Esophagus squamous epithelium (tissue), 5 donors: ENCODE measurements at regions not wholly inside any gene's neighbourhood (a gene's known extent, or its start where the extent isn't known, plus 50 kb on each side); places are given as distances from the start of the nearest gene placed in this dataset.
"Not testable (repeated sequence)": the region's sequence is repeated elsewhere in the genome, so short reads cannot be mapped to it uniquely, and the experiment has no call there.

Source experiments
- DNase-seq: peaks from one replicate; lab custom pipeline; 2025; lab: John Stamatoyannopoulos, UW
- H3K27ac ChIP-seq, 4 donors: fragments of 200-600 bp; sonication (generic); one replicate each; pipeline ENCODE4 v1.5.1; 2016 to 2019; ENCODE audit warnings: mild to moderate bottlenecking in 1 of 4
- H3K27me3 ChIP-seq, 4 donors: fragments of 200-600 bp; sonication (generic); 1 replicate in 3 of 4; 2 replicates in 1 of 4; pipeline versions ENCODE4 v1.5.1 to v1.6.0; 2017 to 2021; ENCODE audit warnings: antibody characterized with exemption in 1 of 4
- H3K36me3 ChIP-seq, 3 donors: fragments of 200-600 bp; sonication (generic); one replicate each; pipeline ENCODE4 v1.5.1; 2016 to 2019
- H3K4me1 ChIP-seq, 3 donors: fragments of 200-600 bp; sonication (generic); one replicate each; pipeline ENCODE4 v1.5.1; 2017 to 2019
- H3K4me3 ChIP-seq, 4 donors: fragments of 200-600 bp; sonication (generic); 1 replicate in 3 of 4; 2 replicates in 1 of 4; pipeline ENCODE4 v1.5.1; 2016 to 2019; ENCODE audit warnings: mild to moderate bottlenecking in 2 of 4, moderate library complexity in 1 of 4
- H3K9me3 ChIP-seq, 3 donors: fragments of 200-600 bp; sonication (generic); one replicate each; pipeline ENCODE4 v1.5.1; 2016 to 2019
- POLR2A ChIP-seq, 4 donors: fragments of 450-650 bp; IDR thresholded peaks; one replicate each; pipeline ENCODE4 v1.6.1; 2017; ENCODE audit warnings: antibody characterized with exemption in 4 of 4, mild to moderate bottlenecking in 4 of 4, moderate library complexity in 3 of 4
- WGBS, 2 donors: methylation state at CpG; one replicate each; pipeline ENCODE4 v1.1.5; 2018; 5-methylcytosine and 5-hydroxymethylcytosine counted together
- intact Hi-C: fragments of 100-400 bp; cut with DNase I; formaldehyde crosslinking; loops from one replicate; pipeline ENCODE4 v1.15.0; 2022
- TF ChIP-seq, protein P1 (sequence below), 6 experiments: fragments of 450-650 bp in 4 of 6; fragments of 200-600 bp in 2 of 6; sonication (generic) in 2 of 6; IDR thresholded peaks; one replicate each; pipeline ENCODE4 v1.5.1; 2016 to 2019; ENCODE audit warnings: antibody characterized with exemption in 6 of 6, mild to moderate bottlenecking in 4 of 6, moderate library complexity in 4 of 6
- donor health status: DM: yes; HTN: yes; CAD: no.

GRCh38 chr4:112952313-112952700 lies 97.1 kb upstream of the ANK2 start:
- Histone ChIP-seq H3K27ac (no peak overlapping the region), H3K27me3 (no peaks in the 10 kb centered on the region), H3K4me3 (no peak overlapping the region), H3K36me3 (no peaks in the 10 kb centered on the region), H3K9me3 (no peaks in the 10 kb centered on the region), H3K4me1 (no peaks in the 10 kb centered on the region)
- TF ChIP-seq, protein P1, sequence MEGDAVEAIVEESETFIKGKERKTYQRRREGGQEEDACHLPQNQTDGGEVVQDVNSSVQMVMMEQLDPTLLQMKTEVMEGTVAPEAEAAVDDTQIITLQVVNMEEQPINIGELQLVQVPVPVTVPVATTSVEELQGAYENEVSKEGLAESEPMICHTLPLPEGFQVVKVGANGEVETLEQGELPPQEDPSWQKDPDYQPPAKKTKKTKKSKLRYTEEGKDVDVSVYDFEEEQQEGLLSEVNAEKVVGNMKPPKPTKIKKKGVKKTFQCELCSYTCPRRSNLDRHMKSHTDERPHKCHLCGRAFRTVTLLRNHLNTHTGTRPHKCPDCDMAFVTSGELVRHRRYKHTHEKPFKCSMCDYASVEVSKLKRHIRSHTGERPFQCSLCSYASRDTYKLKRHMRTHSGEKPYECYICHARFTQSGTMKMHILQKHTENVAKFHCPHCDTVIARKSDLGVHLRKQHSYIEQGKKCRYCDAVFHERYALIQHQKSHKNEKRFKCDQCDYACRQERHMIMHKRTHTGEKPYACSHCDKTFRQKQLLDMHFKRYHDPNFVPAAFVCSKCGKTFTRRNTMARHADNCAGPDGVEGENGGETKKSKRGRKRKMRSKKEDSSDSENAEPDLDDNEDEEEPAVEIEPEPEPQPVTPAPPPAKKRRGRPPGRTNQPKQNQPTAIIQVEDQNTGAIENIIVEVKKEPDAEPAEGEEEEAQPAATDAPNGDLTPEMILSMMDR (IDR thresholded peaks at IDR 0.05), result no peak
- TF ChIP-seq POLR2A (IDR thresholded peaks at IDR 0.05), result no peak
- intact Hi-C loops, result no loop called here
- no peak for DNase-seq
- 18 to 36% methylated on average over 1 of the region's 1 CpG for WGBS, 2 donors

DNA sequence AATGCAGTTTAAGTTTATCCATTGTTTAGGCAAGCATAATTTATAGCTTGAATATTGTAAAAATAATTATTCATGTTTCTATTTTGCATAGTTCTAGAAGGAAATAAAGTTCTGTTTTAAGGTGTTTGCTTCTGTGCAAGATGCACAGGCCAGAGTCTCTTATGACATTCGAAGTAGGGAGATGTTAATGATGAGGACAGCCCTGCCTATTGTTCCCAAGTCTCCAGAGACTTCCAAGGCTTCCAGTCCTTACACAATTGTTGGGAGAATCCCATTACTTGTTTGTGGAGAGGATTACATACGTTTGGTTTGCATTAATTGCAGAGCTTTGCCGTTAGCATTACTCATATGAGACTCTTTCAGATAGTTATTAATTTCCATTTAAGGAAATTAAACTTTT lies 96.2 kb upstream of the ANK2 start:
- WGBS, 2 donors, result 45 to 59% methylated on average over 3 of the region's 3 CpGs
- Histone ChIP-seq H3K36me3 (no peaks in the 10 kb centered on the region), H3K27me3 (no peaks in the 10 kb centered on the region), H3K9me3 (no peaks in the 10 kb centered on the region), H3K4me3 (no peak overlapping the region), H3K27ac (no peak overlapping the region), H3K4me1 (no peaks in the 10 kb centered on the region)
- no peak for TF ChIP-seq POLR2A (IDR thresholded peaks at IDR 0.05)
- TF ChIP-seq, protein P1 (IDR thresholded peaks at IDR 0.05), result no peak
- intact Hi-C loops, result no loop called here
- DNase-seq, result no peak

GRCh38 chr4:112954286-112954685 lies 95.2 kb upstream of the ANK2 start:
- H3K27ac ChIP-seq, result no peak overlapping the region
- 11 to 41% methylated on average over 1 of the region's 1 CpG for WGBS, 2 donors
- H3K4me1 ChIP-seq, result no peaks in the 10 kb centered on the region
- TF ChIP-seq, protein P1 (IDR thresholded peaks at IDR 0.05), result no peak
- no peak for TF ChIP-seq POLR2A (IDR thresholded peaks at IDR 0.05)
- H3K27me3 ChIP-seq, result no peaks in the 10 kb centered on the region
- no peak overlapping the region for H3K4me3 ChIP-seq
- no peaks in the 10 kb centered on the region for H3K9me3 ChIP-seq
- no peak for DNase-seq
- H3K36me3 ChIP-seq, result no peaks in the 10 kb centered on the region
- intact Hi-C loops, result no loop called here

- H3K4me1 ChIP-seq, result no peaks in the 10 kb centered on the region
- 58 to 73% methylated on average over 6 of the region's 6 CpGs for WGBS, 2 donors
- no peaks in the 10 kb centered on the region for H3K36me3 ChIP-seq
- no peak for DNase-seq
- H3K27ac ChIP-seq, result no peak overlapping the region
- intact Hi-C loops, result no loop called here
- H3K27me3 ChIP-seq, result no peaks in the 10 kb centered on the region
- H3K4me3 ChIP-seq, result no peak overlapping the region
- no peaks in the 10 kb centered on the region for H3K9me3 ChIP-seq
- no peak for TF ChIP-seq POLR2A (IDR thresholded peaks at IDR 0.05)
- TF ChIP-seq, protein P1 (IDR thresholded peaks at IDR 0.05), result no peak
Observed at GRCh38 chr4:112956484-112956896, 93.0 kb upstream of the ANK2 start.

- H3K27ac ChIP-seq, H3K36me3 ChIP-seq, H3K4me1 ChIP-seq, DNase-seq, H3K4me3 ChIP-seq, H3K27me3 ChIP-seq, H3K9me3 ChIP-seq, intact Hi-C loops: not testable (repeated sequence)
- no CpG with 5 or more reads among the region's 31 CpGs for WGBS, 2 donors
Observed at GRCh38 chr4:112957764-112958163, 91.7 kb upstream of the ANK2 start.
